ENCODE measurements at regions not wholly inside any gene's neighbourhood (a gene's known extent, or its start where the extent isn't known, plus 50 kb on each side); places are given as distances from the start of the nearest gene placed in this dataset.

GRCh38 chr7:115221456-115221855 is 299.6 kb downstream of the MDFIC start:
- TF ChIP-seq EZH2phosphoT487 (IDR thresholded peaks at IDR 0.05; ENCODE audit: low read length) (no peak), EZH2 (optimal IDR thresholded peaks at IDR 0.05; ENCODE audit: low read depth, low read length) (no peak), CTCF (IDR thresholded peaks at IDR 0.05; ENCODE audit: low read length) (no peak)

GRCh38 chr7:115218076-115218475 is 296.2 kb downstream of the MDFIC start:
- H2AFZ ChIP-seq (ENCODE audit: low read length), result no peak overlapping the region
- H3K9ac ChIP-seq (ENCODE audit: low read length), result no peak overlapping the region
- DNase-seq, result no peak
- no peaks in the 10 kb centered on the region for H3F3A ChIP-seq (ENCODE audit: insufficient read depth, low read length)
- no peaks in the 10 kb centered on the region for H3K4me1 ChIP-seq (ENCODE audit: low read length)
- no peaks in the 10 kb centered on the region for H3K9me2 ChIP-seq (replicated peaks; ENCODE audit: insufficient read depth, low read length)
- no peaks in the 10 kb centered on the region for H3K79me2 ChIP-seq (ENCODE audit: low read length)
- H3K27ac ChIP-seq (ENCODE audit: low read length), result no peak overlapping the region
- H4K20me1 ChIP-seq (ENCODE audit: insufficient read depth, low read length), result no peaks in the 10 kb centered on the region
- H3K27me3 ChIP-seq (replicated peaks; ENCODE audit: insufficient read depth, low read length), result no peaks in the 10 kb centered on the region
- no peaks in the 10 kb centered on the region for H3K9me3 ChIP-seq (replicated peaks; ENCODE audit: insufficient read depth, low read length)
- no peaks in the 10 kb centered on the region for H3K36me3 ChIP-seq (replicated peaks; ENCODE audit: insufficient read depth, low read length)
- no peak overlapping the region for H3K4me3 ChIP-seq (ENCODE audit: low read length)
- no peak overlapping the region for H3K4me2 ChIP-seq (ENCODE audit: low read depth, low read length)
- no peak for TF ChIP-seq EZH2phosphoT487 (IDR thresholded peaks at IDR 0.05; ENCODE audit: low read length)
- TF ChIP-seq EZH2 (optimal IDR thresholded peaks at IDR 0.05; ENCODE audit: low read depth, low read length), result no peak
- no peak for TF ChIP-seq CTCF (IDR thresholded peaks at IDR 0.05; ENCODE audit: low read length)

More at GRCh38 chr7:115221456-115221855, 299.6 kb downstream of the MDFIC start:
- Histone ChIP-seq H3K9me3 (replicated peaks; ENCODE audit: insufficient read depth, low read length) (no peaks in the 10 kb centered on the region), H4K20me1 (ENCODE audit: insufficient read depth, low read length) (no peaks in the 10 kb centered on the region), H2AFZ (ENCODE audit: low read length) (no peak overlapping the region), H3K79me2 (ENCODE audit: low read length) (no peaks in the 10 kb centered on the region), H3K27ac (ENCODE audit: low read length) (no peak overlapping the region), H3K4me3 (ENCODE audit: low read length) (no peak overlapping the region), H3K4me2 (ENCODE audit: low read depth, low read length) (no peak overlapping the region), H3K27me3 (replicated peaks; ENCODE audit: insufficient read depth, low read length) (no peaks in the 10 kb centered on the region), H3K4me1 (ENCODE audit: low read length) (no peaks in the 10 kb centered on the region), H3F3A (ENCODE audit: insufficient read depth, low read length) (no peaks in the 10 kb centered on the region), H3K9ac (ENCODE audit: low read length) (no peak overlapping the region), H3K36me3 (replicated peaks; ENCODE audit: insufficient read depth, low read length) (no peaks in the 10 kb centered on the region), H3K9me2 (replicated peaks; ENCODE audit: insufficient read depth, low read length) (no peaks in the 10 kb centered on the region)
- no peak for DNase-seq

- no peaks in the 10 kb centered on the region for H3K9me3 ChIP-seq (replicated peaks; ENCODE audit: insufficient read depth, low read length)
- H3K27me3 ChIP-seq (replicated peaks; ENCODE audit: insufficient read depth, low read length), result no peaks in the 10 kb centered on the region
- H3K27ac ChIP-seq (ENCODE audit: low read length), result no peak overlapping the region
- H2AFZ ChIP-seq (ENCODE audit: low read length), result no peak overlapping the region
- no peaks in the 10 kb centered on the region for H3K4me1 ChIP-seq (ENCODE audit: low read length)
- H3K9ac ChIP-seq (ENCODE audit: low read length), result no peak overlapping the region
- H3K9me2 ChIP-seq (replicated peaks; ENCODE audit: insufficient read depth, low read length), result no peaks in the 10 kb centered on the region
- H3F3A ChIP-seq (ENCODE audit: insufficient read depth, low read length), result no peaks in the 10 kb centered on the region
- H3K79me2 ChIP-seq (ENCODE audit: low read length), result no peaks in the 10 kb centered on the region
- no peak for DNase-seq
- H4K20me1 ChIP-seq (ENCODE audit: insufficient read depth, low read length), result no peaks in the 10 kb centered on the region
- H3K36me3 ChIP-seq (replicated peaks; ENCODE audit: insufficient read depth, low read length), result no peaks in the 10 kb centered on the region
- peak; percentile 29 for TF ChIP-seq CTCF (IDR thresholded peaks at IDR 0.05; ENCODE audit: low read length)
- TF ChIP-seq EZH2 (optimal IDR thresholded peaks at IDR 0.05; ENCODE audit: low read depth, low read length), result no peak
- no peak overlapping the region for H3K4me2 ChIP-seq (ENCODE audit: low read depth, low read length)
- no peak overlapping the region for H3K4me3 ChIP-seq (ENCODE audit: low read length)
Measured at GRCh38 chr7:115217373-115217772, 295.5 kb downstream of the MDFIC start.
